ENCODE measurements at regions not wholly inside any gene's neighbourhood (a gene's known extent, or its start where the extent isn't known, plus 50 kb on each side); places are given as distances from the start of the nearest gene placed in this dataset.

- TF ChIP-seq CTCF (IDR thresholded peaks at IDR 0.05), result no peak
- no peak for TF ChIP-seq POLR2A (IDR thresholded peaks at IDR 0.05)
These were observed 611.2 kb upstream of the ARPP21 start for GRCh38 chr3:35028157-35028556.

Data from lower leg skin (tissue), 3 donors.